Neural progenitor cell (in vitro differentiated cells): ENCODE measurements at regions not wholly inside any gene's neighbourhood (a gene's known extent, or its start where the extent isn't known, plus 50 kb on each side); places are given as distances from the start of the nearest gene placed in this dataset.
"Not testable (repeated sequence)": the region's sequence is repeated elsewhere in the genome, so short reads cannot be mapped to it uniquely, and the experiment has no call there.

Experiments used
- DNase-seq: peaks from one replicate; pipeline ENCODE4 v3.0.0-alpha.2; 2016; ENCODE audit warnings: low spot score
- H2AFZ ChIP-seq: fragments of 200-600 bp; sonication (generic); replicated peaks from 2 replicates; pipeline ENCODE4 v1.6.1; 2016; ENCODE audit warnings: antibody characterized with exemption
- H3F3A ChIP-seq: fragments of 200-600 bp; sonication (generic); 2 replicates; pipeline ENCODE4 v1.6.1; 2016; ENCODE audit warnings: antibody characterized with exemption, low read depth
- H3K27ac ChIP-seq: fragments of 200-600 bp; sonication (generic); 2 replicates; pipeline ENCODE4 v1.5.1; 2016; ENCODE audit warnings: mild to moderate bottlenecking
- H3K27me3 ChIP-seq: fragments of 200-600 bp; sonication (generic); 2 replicates; pipeline ENCODE4 v1.6.1; 2016; ENCODE audit warnings: mild to moderate bottlenecking, moderate library complexity
- H3K36me3 ChIP-seq: fragments of 200-600 bp; sonication (generic); 2 replicates; pipeline ENCODE4 v1.5.1; 2016
- H3K4me1 ChIP-seq: fragments of 200-600 bp; sonication (generic); 2 replicates; pipeline ENCODE4 v1.6.1; 2016; ENCODE audit warnings: mixed run types
- H3K4me2 ChIP-seq: fragments of 200-600 bp; sonication (generic); 2 replicates; pipeline ENCODE4 v1.6.1; 2016
- H3K4me3 ChIP-seq: fragments of 200-600 bp; sonication (generic); 2 replicates; pipeline ENCODE4 v1.5.1; 2016
- H3K79me2 ChIP-seq: fragments of 200-600 bp; sonication (generic); 2 replicates; pipeline ENCODE4 v1.6.1; 2016; ENCODE audit warnings: low read depth
- H3K9ac ChIP-seq: fragments of 200-600 bp; sonication (generic); 2 replicates; pipeline ENCODE4 v1.6.1; 2016
- H3K9me3 ChIP-seq: fragments of 200-600 bp; sonication (generic); 2 replicates; pipeline ENCODE4 v1.5.1; 2016; ENCODE audit warnings: low read depth
- H4K20me1 ChIP-seq: fragments of 200-600 bp; sonication (generic); 2 replicates; pipeline ENCODE4 v1.6.1; 2016; ENCODE audit warnings: low read depth
- H3K27ac Mint-ChIP-seq: 3 replicates; pipeline ENCODE4 v1.8.0; 2021; ENCODE audit warnings: mixed read lengths
- H3K27me3 Mint-ChIP-seq: 2 replicates; pipeline ENCODE4 v1.8.0; 2022; ENCODE audit warnings: low read depth, mild to moderate bottlenecking, inconsistent platforms, moderate library complexity, mixed read lengths; ENCODE audit not compliant: insufficient read depth
- H3K36me3 Mint-ChIP-seq: 3 replicates; pipeline ENCODE4 v1.8.0; 2021; ENCODE audit warnings: mixed read lengths
- H3K4me1 Mint-ChIP-seq: 3 replicates; pipeline ENCODE4 v1.8.0; 2021; ENCODE audit warnings: mixed read lengths
- H3K4me3 Mint-ChIP-seq: 3 replicates; pipeline ENCODE4 v1.8.0; 2021; ENCODE audit warnings: mild to moderate bottlenecking, moderate library complexity, mixed read lengths
- H3K9me3 Mint-ChIP-seq: 3 replicates; pipeline ENCODE4 v1.8.0; 2020; ENCODE audit warnings: mixed read lengths
- CTCF ChIP-seq: fragments of 200-600 bp; sonication (generic); IDR thresholded peaks from 2 replicates; pipeline ENCODE4 v1.5.1; 2017; ENCODE audit warnings: antibody characterized with exemption, mild to moderate bottlenecking
- EZH2 ChIP-seq: fragments of 200-600 bp; sonication (generic); IDR thresholded peaks from 2 replicates; pipeline ENCODE4 v1.6.1; 2017; ENCODE audit warnings: antibody characterized with exemption, mild to moderate bottlenecking, moderate library complexity
- EZH2phosphoT487 ChIP-seq: fragments of 200-600 bp; sonication (generic); IDR thresholded peaks from 2 replicates; pipeline ENCODE4 v1.6.1; 2017; ENCODE audit warnings: antibody characterized with exemption

DNA sequence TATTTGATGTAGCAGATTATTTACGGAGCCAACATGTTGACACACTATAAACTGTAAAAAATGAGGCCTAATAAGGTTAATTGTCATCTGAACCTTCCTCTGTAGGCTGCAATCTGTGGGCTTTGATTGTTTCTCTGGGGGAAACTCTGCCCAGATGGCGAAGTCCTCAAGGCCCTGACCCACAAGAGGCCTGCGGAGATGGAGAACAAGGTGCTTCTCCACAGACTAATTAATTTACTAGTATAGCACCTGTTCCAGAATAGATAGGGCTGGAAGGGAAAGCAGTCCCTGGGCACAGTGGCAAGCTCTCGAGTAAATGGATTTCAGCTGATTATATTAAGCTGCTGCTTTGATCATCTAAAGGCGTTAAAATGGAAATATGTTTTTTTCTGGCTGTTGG, 338.8 kb upstream of the DNAJC19 start:
- peak overlapping the region; percentile 4 for H3K4me2 ChIP-seq
- peaks cover 6% of the 10 kb centered on the region for H3F3A ChIP-seq
- H3K9ac ChIP-seq = no peak overlapping the region
- H4K20me1 ChIP-seq = no peaks in the 10 kb centered on the region
- H3K27me3 ChIP-seq = no peaks in the 10 kb centered on the region
- H3K4me3 ChIP-seq = no peak overlapping the region
- TF ChIP-seq EZH2 = no peak
- TF ChIP-seq CTCF = no peak
- TF ChIP-seq EZH2phosphoT487 = no peak
- no peak for DNase-seq
- H3K36me3 ChIP-seq = no peaks in the 10 kb centered on the region
- H3K4me3 Mint-ChIP-seq = no peak overlapping the region
- no peak overlapping the region for H2AFZ ChIP-seq
- no peaks in the 10 kb centered on the region for H3K79me2 ChIP-seq
- peaks cover 31% of the 10 kb centered on the region for H3K4me1 Mint-ChIP-seq
- no peak overlapping the region for H3K27ac Mint-ChIP-seq
- peak overlapping the region; percentile 2 for H3K27ac ChIP-seq
- H3K9me3 ChIP-seq = no peaks in the 10 kb centered on the region
- no peaks in the 10 kb centered on the region for H3K36me3 Mint-ChIP-seq
- H3K4me1 ChIP-seq = peaks cover 40% of the 10 kb centered on the region
- no peaks in the 10 kb centered on the region for H3K27me3 Mint-ChIP-seq
- H3K9me3 Mint-ChIP-seq = no peaks in the 10 kb centered on the region

GRCh38 chr3:181327349-181327748, 337.8 kb upstream of the DNAJC19 start:
- no peaks in the 10 kb centered on the region for H4K20me1 ChIP-seq
- no peaks in the 10 kb centered on the region for H3K27me3 ChIP-seq
- Mint-ChIP-seq H3K9me3 (peaks cover 7% of the 10 kb centered on the region), H3K36me3 (peaks cover 2% of the 10 kb centered on the region), H3K4me1 (peaks cover 31% of the 10 kb centered on the region), H3K27me3 (no peaks in the 10 kb centered on the region), H3K27ac (no peak overlapping the region), H3K4me3 (no peak overlapping the region)
- no peaks in the 10 kb centered on the region for H3K36me3 ChIP-seq
- H3K4me1 ChIP-seq = peaks cover 40% of the 10 kb centered on the region
- H2AFZ ChIP-seq = peak overlapping the region; percentile 5
- peak; percentile 20 for DNase-seq
- peaks cover 6% of the 10 kb centered on the region for H3F3A ChIP-seq
- H3K4me2 ChIP-seq = peak overlapping the region; percentile 25
- no peak overlapping the region for H3K4me3 ChIP-seq
- H3K9ac ChIP-seq = no peak overlapping the region
- H3K9me3 ChIP-seq = no peaks in the 10 kb centered on the region
- H3K27ac ChIP-seq = peak overlapping the region; percentile 2
- no peak for TF ChIP-seq CTCF
- H3K79me2 ChIP-seq = no peaks in the 10 kb centered on the region

- peaks cover 5% of the 10 kb centered on the region for H3K9me3 ChIP-seq
- Mint-ChIP-seq H3K4me1 (peaks cover 31% of the 10 kb centered on the region), H3K27ac (no peak overlapping the region), H3K4me3 (no peak overlapping the region), H3K27me3 (peaks cover 1% of the 10 kb centered on the region), H3K9me3 (peaks cover 13% of the 10 kb centered on the region), H3K36me3 (peaks cover 5% of the 10 kb centered on the region)
- H3K9ac ChIP-seq = no peak overlapping the region
- H4K20me1 ChIP-seq = no peaks in the 10 kb centered on the region
- peaks cover 6% of the 10 kb centered on the region for H3F3A ChIP-seq
- TF ChIP-seq EZH2 = no peak
- TF ChIP-seq CTCF = peak; percentile 91
- peak overlapping the region; percentile 2 for H3K27ac ChIP-seq
- H3K4me1 ChIP-seq = peaks cover 40% of the 10 kb centered on the region
- no peaks in the 10 kb centered on the region for H3K27me3 ChIP-seq
- H3K4me2 ChIP-seq = peak overlapping the region; percentile 25
- no peak overlapping the region for H2AFZ ChIP-seq
- no peaks in the 10 kb centered on the region for H3K36me3 ChIP-seq
- DNase-seq = peak; percentile 65
- no peak overlapping the region for H3K4me3 ChIP-seq
- H3K79me2 ChIP-seq = no peaks in the 10 kb centered on the region
These were observed 337.2 kb upstream of the DNAJC19 start for GRCh38 chr3:181326637-181327223.

GRCh38 chr3:181324516-181324915, 335.0 kb upstream of the DNAJC19 start:
- peak; percentile 11 for DNase-seq
- Histone ChIP-seq H3K4me2 (peak overlapping the region; percentile 1), H3K4me1 (peaks cover 40% of the 10 kb centered on the region)
- not testable (repeated sequence) for H3K27me3 ChIP-seq, H3K27me3 Mint-ChIP-seq, H3K9ac ChIP-seq, H3K36me3 Mint-ChIP-seq, H3K27ac Mint-ChIP-seq, H3K36me3 ChIP-seq, H4K20me1 ChIP-seq, H2AFZ ChIP-seq, H3F3A ChIP-seq, H3K27ac ChIP-seq, H3K79me2 ChIP-seq, H3K4me3 ChIP-seq, H3K4me3 Mint-ChIP-seq, H3K9me3 ChIP-seq
- H3K9me3 Mint-ChIP-seq = peaks cover 17% of the 10 kb centered on the region
- peaks cover 18% of the 10 kb centered on the region for H3K4me1 Mint-ChIP-seq
